CD8-positive, alpha-beta memory T cell (primary cell): ENCODE measurements at regions not wholly inside any gene's neighbourhood (a gene's known extent, or its start where the extent isn't known, plus 50 kb on each side); places are given as distances from the start of the nearest gene placed in this dataset.

Source experiments
- CTCF ChIA-PET: fragments of 350-600 bp; sonication (Branson Sonifier 250); formaldehyde crosslinking; loops from one replicate; lab custom pipeline; 2021; ENCODE audit warnings: antibody characterized with exemption; lab: Charles Lee
- POLR2A ChIA-PET: fragments of 350-600 bp; sonication (Branson Sonifier 250); formaldehyde crosslinking; loops from one replicate; lab custom pipeline; 2021; ENCODE audit warnings: antibody characterized with exemption; lab: Charles Lee
- DNase-seq, 5 donors: peaks; one replicate each; pipeline versions ENCODE4 v3.0.0 to v3.0.0-alpha.2; 2020 to 2022; ENCODE audit warnings: mixed read lengths in 1 of 5
- H3K27ac ChIP-seq: one replicate; pipeline ENCODE4 v1.7.0; 2013; ENCODE audit warnings: low read depth, mild to moderate bottlenecking, low read length, moderate library complexity
- H3K27me3 ChIP-seq: 2 replicates; pipeline ENCODE4 v1.7.0; 2013; ENCODE audit warnings: low read length, mild to moderate bottlenecking; ENCODE audit not compliant: insufficient read depth, poor library complexity, severe bottlenecking
- H3K36me3 ChIP-seq: 2 replicates; pipeline ENCODE4 v1.7.0; 2013; ENCODE audit warnings: mild to moderate bottlenecking, low read length, moderate library complexity; ENCODE audit not compliant: insufficient read depth
- H3K4me1 ChIP-seq: 2 replicates; pipeline ENCODE4 v1.7.0; 2013; ENCODE audit warnings: mild to moderate bottlenecking, low read length, moderate library complexity; ENCODE audit not compliant: insufficient read depth
- H3K4me3 ChIP-seq: 2 replicates; pipeline ENCODE4 v1.7.0; 2013; ENCODE audit warnings: mild to moderate bottlenecking, low read length
- H3K9me3 ChIP-seq: 2 replicates; pipeline ENCODE4 v1.7.0; 2013; ENCODE audit warnings: mild to moderate bottlenecking, low read length
- H3K27ac Mint-ChIP-seq, 8 donors: one replicate each; pipeline ENCODE4 v1.8.0; 2020 to 2021; ENCODE audit warnings: mixed read lengths in 8 of 8, mild to moderate bottlenecking in 6 of 8, inconsistent platforms in 3 of 8, moderate library complexity in 3 of 8
- H3K27me3 Mint-ChIP-seq, 2 donors: one replicate each; pipeline ENCODE4 v1.8.0; 2020 to 2021; ENCODE audit warnings: mixed read lengths in 2 of 2, mild to moderate bottlenecking in 1 of 2, moderate library complexity in 1 of 2
- H3K36me3 Mint-ChIP-seq, 3 donors: one replicate each; pipeline ENCODE4 v1.8.0; 2020 to 2021; ENCODE audit warnings: mixed read lengths in 3 of 3, inconsistent platforms in 1 of 3, mild to moderate bottlenecking in 1 of 3
- H3K4me1 Mint-ChIP-seq, 3 donors: one replicate each; pipeline ENCODE4 v1.8.0; 2020 to 2021; ENCODE audit warnings: mixed read lengths in 3 of 3, inconsistent platforms in 1 of 3, mild to moderate bottlenecking in 1 of 3
- H3K4me3 Mint-ChIP-seq, 7 donors: one replicate each; pipeline ENCODE4 v1.8.0; 2020 to 2021; ENCODE audit warnings: mixed read lengths in 7 of 7, mild to moderate bottlenecking in 6 of 7, moderate library complexity in 4 of 7, inconsistent platforms in 2 of 7
- H3K9me3 Mint-ChIP-seq, 5 donors: one replicate each; pipeline ENCODE4 v1.8.0; 2020 to 2022; ENCODE audit warnings: mixed read lengths in 5 of 5, mild to moderate bottlenecking in 3 of 5, moderate library complexity in 2 of 5, inconsistent platforms in 1 of 5

- no peak overlapping the region for H3K27ac Mint-ChIP-seq
- ChIA-PET CTCF (no interaction called here), POLR2A (no interaction called here)
- H3K4me1 ChIP-seq = no peaks in the 10 kb centered on the region
- DNase-seq = no peak
- H3K36me3 ChIP-seq = no peaks in the 10 kb centered on the region
- no peaks in the 10 kb centered on the region for H3K4me1 Mint-ChIP-seq
- H3K9me3 Mint-ChIP-seq = peaks cover 2 to 21% (median 4%) of the 10 kb centered on the region in 5 donors
- H3K4me3 Mint-ChIP-seq = no peak overlapping the region
- no peak overlapping the region for H3K4me3 ChIP-seq
- no peaks in the 10 kb centered on the region for H3K27me3 Mint-ChIP-seq
- no peaks in the 10 kb centered on the region for H3K9me3 ChIP-seq
- H3K27me3 ChIP-seq = no peaks in the 10 kb centered on the region
- H3K36me3 Mint-ChIP-seq = no peaks in the 10 kb centered on the region
- no peak overlapping the region for H3K27ac ChIP-seq
These were observed 1434.5 kb downstream of the LRFN5 start for GRCh38 chr14:43041207-43041606.

DNA sequence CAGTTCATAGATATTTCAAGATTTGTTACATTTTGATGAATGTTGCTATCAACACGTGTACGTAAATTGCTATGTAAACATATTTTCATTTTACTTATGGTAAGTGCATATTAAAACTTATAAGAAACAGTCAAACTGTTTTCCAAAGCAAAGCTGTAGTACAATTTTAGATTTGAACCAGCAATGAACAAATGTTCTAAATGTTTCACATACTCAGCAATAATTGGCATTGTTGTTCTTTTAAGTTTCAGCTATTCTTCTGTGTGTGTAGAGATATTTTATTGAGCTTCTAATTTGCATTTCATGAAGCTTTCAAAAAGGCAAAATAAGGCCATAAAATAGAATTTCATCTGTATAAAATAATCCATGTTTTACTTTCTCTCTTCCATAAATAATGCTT, 1433.2 kb downstream of the LRFN5 start:
- no peak for DNase-seq
- Mint-ChIP-seq H3K36me3 (no peaks in the 10 kb centered on the region), H3K9me3 (peaks cover 2 to 21% (median 4%) of the 10 kb centered on the region in 5 donors), H3K27ac (no peak overlapping the region), H3K4me3 (no peak overlapping the region), H3K4me1 (no peaks in the 10 kb centered on the region), H3K27me3 (no peaks in the 10 kb centered on the region)
- Histone ChIP-seq H3K4me3 (no peak overlapping the region), H3K9me3 (no peaks in the 10 kb centered on the region), H3K36me3 (no peaks in the 10 kb centered on the region), H3K4me1 (no peaks in the 10 kb centered on the region), H3K27me3 (no peaks in the 10 kb centered on the region), H3K27ac (no peak overlapping the region)
- CTCF ChIA-PET = no interaction called here
- POLR2A ChIA-PET = no interaction called here

DNA sequence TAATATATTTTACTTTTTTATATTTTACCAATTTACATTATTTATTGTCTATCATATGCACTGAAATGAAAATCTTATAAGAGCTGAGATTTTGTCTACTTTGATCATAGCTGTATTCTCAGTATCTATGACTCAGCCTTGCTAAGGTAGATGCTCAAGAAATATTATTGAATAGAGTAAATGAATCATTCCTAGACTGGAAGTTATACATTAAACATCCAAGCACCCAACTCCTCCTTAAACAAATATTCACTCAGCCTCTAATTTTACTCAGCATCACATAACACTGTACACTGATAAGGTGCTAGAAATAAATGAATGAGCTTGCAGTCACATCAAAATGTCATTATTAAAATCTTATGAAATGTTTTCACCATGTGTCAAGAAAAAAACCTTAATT, 1424.9 kb downstream of the LRFN5 start:
- no peak overlapping the region for H3K4me3 Mint-ChIP-seq
- no peaks in the 10 kb centered on the region for H3K36me3 Mint-ChIP-seq
- ChIA-PET POLR2A (no interaction called here), CTCF (no interaction called here)
- no peaks in the 10 kb centered on the region for H3K4me1 ChIP-seq
- no peak overlapping the region for H3K27ac ChIP-seq
- H3K9me3 ChIP-seq = no peaks in the 10 kb centered on the region
- no peaks in the 10 kb centered on the region for H3K27me3 ChIP-seq
- no peak overlapping the region for H3K4me3 ChIP-seq
- no peaks in the 10 kb centered on the region for H3K36me3 ChIP-seq
- DNase-seq = no peak
- H3K9me3 Mint-ChIP-seq = peaks cover 0 to 25% (median 4%) of the 10 kb centered on the region in 5 donors
- no peaks in the 10 kb centered on the region for H3K4me1 Mint-ChIP-seq
- no peak overlapping the region for H3K27ac Mint-ChIP-seq
- no peaks in the 10 kb centered on the region for H3K27me3 Mint-ChIP-seq

- Histone ChIP-seq H3K27me3 (no peaks in the 10 kb centered on the region), H3K9me3 (no peaks in the 10 kb centered on the region), H3K27ac (no peak overlapping the region), H3K36me3 (no peaks in the 10 kb centered on the region), H3K4me1 (no peaks in the 10 kb centered on the region), H3K4me3 (no peak overlapping the region)
- H3K9me3 Mint-ChIP-seq = peaks cover 0 to 16% (median 12%) of the 10 kb centered on the region in 5 donors
- no peak overlapping the region for H3K27ac Mint-ChIP-seq
- ChIA-PET CTCF (no interaction called here), POLR2A (no interaction called here)
- no peaks in the 10 kb centered on the region for H3K4me1 Mint-ChIP-seq
- no peak for DNase-seq
- H3K36me3 Mint-ChIP-seq = no peaks in the 10 kb centered on the region
- no peak overlapping the region for H3K4me3 Mint-ChIP-seq
- no peaks in the 10 kb centered on the region for H3K27me3 Mint-ChIP-seq
These were observed 1415.6 kb downstream of the LRFN5 start for GRCh38 chr14:43022094-43022800.

DNA sequence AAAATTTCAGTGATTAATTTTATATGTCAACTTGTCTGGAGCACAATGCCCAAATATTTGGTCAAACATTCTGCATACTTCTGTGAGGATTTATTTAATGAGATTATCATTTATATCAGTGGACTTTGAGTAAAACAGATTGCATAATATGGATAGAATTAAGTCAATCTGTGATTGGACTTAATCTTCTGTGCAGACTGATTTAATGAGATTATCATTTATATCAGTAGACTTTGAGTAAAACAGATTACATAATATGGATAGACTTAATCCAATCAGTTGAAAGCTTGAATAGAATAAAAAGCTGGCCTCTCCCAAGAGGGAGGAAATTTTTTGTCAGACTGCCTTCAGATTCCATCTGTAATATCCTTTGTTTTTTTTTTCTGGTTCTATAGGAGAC, 1413.2 kb downstream of the LRFN5 start:
- Mint-ChIP-seq H3K27me3 (no peaks in the 10 kb centered on the region), H3K36me3 (no peaks in the 10 kb centered on the region), H3K4me1 (no peaks in the 10 kb centered on the region), H3K4me3 (no peak overlapping the region), H3K27ac (no peak overlapping the region), H3K9me3 (peaks cover 2 to 22% (median 17%) of the 10 kb centered on the region in 5 donors)
- Histone ChIP-seq H3K27ac (no peak overlapping the region), H3K9me3 (no peaks in the 10 kb centered on the region), H3K4me1 (no peaks in the 10 kb centered on the region), H3K4me3 (no peak overlapping the region), H3K36me3 (no peaks in the 10 kb centered on the region), H3K27me3 (no peaks in the 10 kb centered on the region)
- CTCF ChIA-PET = no interaction called here
- POLR2A ChIA-PET = no interaction called here
- DNase-seq = no peak

DNA sequence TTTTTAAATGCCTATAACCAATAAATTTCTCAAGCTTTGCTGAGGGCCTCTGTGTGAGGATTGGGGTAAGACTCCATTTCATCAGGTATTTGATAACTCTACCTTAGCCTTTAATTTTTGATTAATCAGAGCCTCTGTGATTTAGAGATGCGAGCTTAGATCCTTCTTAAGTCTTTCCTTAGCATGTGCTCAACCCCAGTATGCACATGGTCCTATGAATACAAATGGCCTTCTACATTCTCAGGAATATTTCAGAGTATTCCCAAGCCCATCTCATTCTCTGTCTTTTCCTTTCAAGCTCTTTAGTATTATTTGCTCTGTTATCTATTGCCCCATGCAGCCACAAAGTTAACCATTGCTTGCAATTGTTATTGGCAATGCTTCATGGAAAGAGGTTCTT, 1407.7 kb downstream of the LRFN5 start:
- Histone ChIP-seq H3K27me3 (no peaks in the 10 kb centered on the region), H3K4me3 (no peak overlapping the region), H3K4me1 (no peaks in the 10 kb centered on the region), H3K36me3 (no peaks in the 10 kb centered on the region), H3K9me3 (no peaks in the 10 kb centered on the region), H3K27ac (no peak overlapping the region)
- Mint-ChIP-seq H3K27me3 (no peaks in the 10 kb centered on the region), H3K27ac (no peak overlapping the region), H3K4me1 (no peaks in the 10 kb centered on the region), H3K9me3 (peaks cover 3 to 26% (median 21%) of the 10 kb centered on the region in 5 donors), H3K4me3 (no peak overlapping the region), H3K36me3 (no peaks in the 10 kb centered on the region)
- CTCF ChIA-PET = no interaction called here
- DNase-seq = no peak
- POLR2A ChIA-PET = no interaction called here

DNA sequence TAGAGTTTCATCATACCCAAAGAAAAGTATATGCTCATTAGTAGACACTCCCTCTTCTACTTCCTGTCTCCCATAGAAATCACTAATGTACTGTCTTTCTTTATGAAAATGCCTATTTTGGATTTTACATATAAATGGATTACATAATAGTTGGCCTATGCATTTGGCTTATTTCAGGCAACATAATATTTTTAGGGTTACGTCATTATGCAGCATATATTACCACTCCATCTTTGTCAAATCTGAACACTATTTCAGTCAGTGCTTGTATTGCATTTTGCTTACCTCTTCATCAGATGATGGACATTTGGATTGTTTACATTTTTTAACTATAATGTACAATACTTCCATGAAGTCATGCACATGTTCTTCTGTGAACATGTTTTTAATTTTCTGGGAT, 1406.1 kb downstream of the LRFN5 start:
- Mint-ChIP-seq H3K27ac (no peak overlapping the region), H3K9me3 (peaks cover 5 to 28% (median 21%) of the 10 kb centered on the region in 5 donors), H3K27me3 (no peaks in the 10 kb centered on the region), H3K4me1 (no peaks in the 10 kb centered on the region), H3K4me3 (no peak overlapping the region), H3K36me3 (peaks cover 0 to 1% (median 0%) of the 10 kb centered on the region in 3 donors)
- H3K36me3 ChIP-seq = no peaks in the 10 kb centered on the region
- no peaks in the 10 kb centered on the region for H3K9me3 ChIP-seq
- H3K27ac ChIP-seq = no peak overlapping the region
- no peaks in the 10 kb centered on the region for H3K4me1 ChIP-seq
- H3K27me3 ChIP-seq = no peaks in the 10 kb centered on the region
- ChIA-PET POLR2A (no interaction called here), CTCF (no interaction called here)
- no peak for DNase-seq
- H3K4me3 ChIP-seq = no peak overlapping the region

- H3K9me3 ChIP-seq = peaks cover 9% of the 10 kb centered on the region
- H3K27me3 ChIP-seq = no peaks in the 10 kb centered on the region
- no peaks in the 10 kb centered on the region for H3K27me3 Mint-ChIP-seq
- H3K4me1 Mint-ChIP-seq = no peaks in the 10 kb centered on the region
- no peak overlapping the region for H3K27ac ChIP-seq
- H3K9me3 Mint-ChIP-seq = peaks cover 24 to 47% (median 24%) of the 10 kb centered on the region in 5 donors
- DNase-seq = no peak
- ChIA-PET CTCF (no interaction called here), POLR2A (no interaction called here)
- H3K4me3 ChIP-seq = no peak overlapping the region
- no peak overlapping the region for H3K4me3 Mint-ChIP-seq
- peaks cover 0 to 1% (median 0%) of the 10 kb centered on the region in 3 donors for H3K36me3 Mint-ChIP-seq
- no peaks in the 10 kb centered on the region for H3K4me1 ChIP-seq
- no peaks in the 10 kb centered on the region for H3K36me3 ChIP-seq
- H3K27ac Mint-ChIP-seq = no peak overlapping the region
These were observed 1399.1 kb downstream of the LRFN5 start for GRCh38 chr14:43005807-43006206.
